GM21390 (cell line): ENCODE measurements at regions not wholly inside any gene's neighbourhood (a gene's known extent, or its start where the extent isn't known, plus 50 kb on each side); places are given as distances from the start of the nearest gene placed in this dataset.

Experiments
- ATAC-seq: cut with Tn5 transposase; IDR thresholded peaks from one replicate; pipeline ENCODE4 v1.9.1; 2021; ENCODE audit not compliant: unreplicated experiment

GRCh38 chr10:123449234-123449962, 216.8 kb upstream of the GPR26 start:
- ATAC-seq = no peak

GRCh38 chr10:123450956-123451605, 215.1 kb upstream of the GPR26 start:
- no peak for ATAC-seq

- no peak for ATAC-seq
These were observed 214.4 kb upstream of the GPR26 start for GRCh38 chr10:123451618-123452245.

GRCh38 chr10:123454987-123455386, 211.2 kb upstream of the GPR26 start:
- ATAC-seq = no peak

GRCh38 chr10:123455861-123456260, 210.3 kb upstream of the GPR26 start:
- ATAC-seq = no peak

GRCh38 chr10:123458933-123459332, 207.2 kb upstream of the GPR26 start:
- no peak for ATAC-seq

- ATAC-seq = no peak
These were observed 206.6 kb upstream of the GPR26 start for GRCh38 chr10:123459371-123460091.

GRCh38 chr10:123462246-123462645, 203.9 kb upstream of the GPR26 start:
- ATAC-seq = no peak

GRCh38 chr10:123462756-123463155, 203.4 kb upstream of the GPR26 start:
- ATAC-seq = no peak

GRCh38 chr10:123463181-123463580, 203.0 kb upstream of the GPR26 start:
- ATAC-seq = no peak

GRCh38 chr10:123463698-123464097, 202.5 kb upstream of the GPR26 start:
- no peak for ATAC-seq

- no peak for ATAC-seq
These were observed 201.5 kb upstream of the GPR26 start for GRCh38 chr10:123464430-123465323.

GRCh38 chr10:123470336-123470921, 195.7 kb upstream of the GPR26 start:
- ATAC-seq = no peak

GRCh38 chr10:123471811-123472210, 194.3 kb upstream of the GPR26 start:
- no peak for ATAC-seq

- ATAC-seq = no peak
These were observed 193.5 kb upstream of the GPR26 start for GRCh38 chr10:123472606-123473005.

- ATAC-seq = no peak
These were observed 191.5 kb upstream of the GPR26 start for GRCh38 chr10:123474700-123475099.

GRCh38 chr10:123475466-123475865, 190.7 kb upstream of the GPR26 start:
- ATAC-seq = no peak

GRCh38 chr10:123478116-123478515, 188.0 kb upstream of the GPR26 start:
- ATAC-seq = no peak

- no peak for ATAC-seq
These were observed 186.5 kb upstream of the GPR26 start for GRCh38 chr10:123479640-123480039.

GRCh38 chr10:123480344-123480743, 185.8 kb upstream of the GPR26 start:
- ATAC-seq = no peak
